ENCODE measurements at regions not wholly inside any gene's neighbourhood (a gene's known extent, or its start where the extent isn't known, plus 50 kb on each side); places are given as distances from the start of the nearest gene placed in this dataset.
A peak's percentile ranks its signal among the peaks of the same experiment; 100 is the strongest.

GRCh38 chr7:46559194-46559832 lies 638.2 kb upstream of the IGFBP3 start:
- in situ Hi-C loops (cut with MboI; ENCODE audit: low pct_unique_long_range_greater_than_20kb in 2 of 9, low sequenced_read_pairs in 9 of 9, unreplicated experiment in 9 of 9) = no loop called here
- peak in 2 of 8 experiments; percentile 73 to 81 for ATAC-seq (replicated peaks in 6 of 8)
- 17 to 100% (median 84%) methylated on average over 1 to 5 of the region's 7 CpGs; no CpG with 5 or more reads in 1 of the 10 experiments for WGBS, 10 experiments
- Histone ChIP-seq H3K4me3 (no peak overlapping the region), H3K27ac (no peak overlapping the region), H3K4me1 (replicated peaks in 1 of 2) (peaks cover 0 to 10% of the 10 kb centered on the region in 2 donors)

- peak in 5 of 8 experiments; percentile 35 to 69 (median 54) for ATAC-seq (replicated peaks in 6 of 8)
- WGBS, 10 experiments = 20 to 75% (median 60%) methylated on average over 1 to 2 of the region's 3 CpGs; no CpG with 5 or more reads in 5 of the 10 experiments
- Histone ChIP-seq H3K27ac (no peak overlapping the region), H3K4me3 (no peak overlapping the region), H3K4me1 (replicated peaks in 1 of 2) (peaks cover 0 to 10% of the 10 kb centered on the region in 2 donors)
- in situ Hi-C loops (cut with MboI; ENCODE audit: low pct_unique_long_range_greater_than_20kb in 2 of 9, low sequenced_read_pairs in 9 of 9, unreplicated experiment in 9 of 9) = no loop called here
Observed at GRCh38 chr7:46558482-46559193, 637.6 kb upstream of the IGFBP3 start.

GRCh38 chr7:46557781-46558180 lies 636.7 kb upstream of the IGFBP3 start:
- Histone ChIP-seq H3K27ac (no peak overlapping the region), H3K4me3 (no peak overlapping the region), H3K4me1 (replicated peaks in 1 of 2) (peaks cover 0 to 10% of the 10 kb centered on the region in 2 donors)
- 0 to 100% (median 45%) methylated on average over 1 to 3 of the region's 3 CpGs; no CpG with 5 or more reads in 2 of the 10 experiments for WGBS, 10 experiments
- ATAC-seq (replicated peaks in 6 of 8) = peak in 1 of 8 experiments; percentile 14
- in situ Hi-C loops (cut with MboI; ENCODE audit: low pct_unique_long_range_greater_than_20kb in 2 of 9, low sequenced_read_pairs in 9 of 9, unreplicated experiment in 9 of 9) = no loop called here

GRCh38 chr7:46557295-46557711 lies 636.2 kb upstream of the IGFBP3 start:
- WGBS, 10 experiments = 50 to 100% (median 85%) methylated on average over 1 to 5 of the region's 5 CpGs; no CpG with 5 or more reads in 3 of the 10 experiments
- Histone ChIP-seq H3K27ac (no peak overlapping the region), H3K4me3 (no peak overlapping the region), H3K4me1 (replicated peaks in 1 of 2) (peaks cover 0 to 10% of the 10 kb centered on the region in 2 donors)
- in situ Hi-C loops (cut with MboI; ENCODE audit: low pct_unique_long_range_greater_than_20kb in 2 of 9, low sequenced_read_pairs in 9 of 9, unreplicated experiment in 9 of 9) = no loop called here
- no peak for ATAC-seq (replicated peaks in 6 of 8)

- peak in 4 of 8 experiments; percentile 35 to 84 (median 46) for ATAC-seq (replicated peaks in 6 of 8)
- in situ Hi-C loops (cut with MboI; ENCODE audit: low pct_unique_long_range_greater_than_20kb in 2 of 9, low sequenced_read_pairs in 9 of 9, unreplicated experiment in 9 of 9) = no loop called here
- Histone ChIP-seq H3K27ac (no peak overlapping the region), H3K4me3 (no peak overlapping the region), H3K4me1 (replicated peaks in 1 of 2) (peaks cover 0 to 10% of the 10 kb centered on the region in 2 donors)
- 59 to 100% (median 83%) methylated on average over 2 to 3 of the region's 3 CpGs; no CpG with 5 or more reads in 1 of the 10 experiments for WGBS, 10 experiments
Observed at GRCh38 chr7:46554688-46555422, 633.8 kb upstream of the IGFBP3 start.

- H3K4me1 ChIP-seq (replicated peaks in 1 of 2) = no peaks in the 10 kb centered on the region
- no peak overlapping the region for H3K27ac ChIP-seq
- ATAC-seq (replicated peaks in 6 of 8) = no peak
- 20 to 100% (median 71%) methylated on average over 1 of the region's 1 CpG; no CpG with 5 or more reads in 5 of the 10 experiments for WGBS, 10 experiments
- in situ Hi-C loops (cut with MboI; ENCODE audit: low pct_unique_long_range_greater_than_20kb in 2 of 9, low sequenced_read_pairs in 9 of 9, unreplicated experiment in 9 of 9) = no loop called here
- no peak overlapping the region for H3K4me3 ChIP-seq
Observed at GRCh38 chr7:46551603-46552002, 630.5 kb upstream of the IGFBP3 start.

GRCh38 chr7:46550864-46551263 lies 629.8 kb upstream of the IGFBP3 start:
- 62 to 100% (median 89%) methylated on average over 1 to 5 of the region's 5 CpGs for WGBS, 10 experiments
- H3K4me1 ChIP-seq (replicated peaks in 1 of 2) = no peaks in the 10 kb centered on the region
- no peak for ATAC-seq (replicated peaks in 6 of 8)
- in situ Hi-C loops (cut with MboI; ENCODE audit: low pct_unique_long_range_greater_than_20kb in 2 of 9, low sequenced_read_pairs in 9 of 9, unreplicated experiment in 9 of 9) = no loop called here
- no peak overlapping the region for H3K27ac ChIP-seq
- H3K4me3 ChIP-seq = no peak overlapping the region

- ATAC-seq (replicated peaks in 6 of 8) = no peak
- in situ Hi-C loops (cut with MboI; ENCODE audit: low pct_unique_long_range_greater_than_20kb in 2 of 9, low sequenced_read_pairs in 9 of 9, unreplicated experiment in 9 of 9) = no loop called here
- Histone ChIP-seq H3K4me3 (no peak overlapping the region), H3K4me1 (replicated peaks in 1 of 2) (no peaks in the 10 kb centered on the region), H3K27ac (no peak overlapping the region)
- WGBS, 10 experiments = 0 to 100% (median 91%) methylated on average over 1 to 3 of the region's 3 CpGs
Observed at GRCh38 chr7:46549892-46550639, 629.0 kb upstream of the IGFBP3 start.

- WGBS, 10 experiments = 10 to 100% (median 83%) methylated on average over 1 of the region's 1 CpG; no CpG with 5 or more reads in 3 of the 10 experiments
Observed at GRCh38 chr7:46549347-46549746, 628.3 kb upstream of the IGFBP3 start.

GRCh38 chr7:46547044-46547443 lies 626.0 kb upstream of the IGFBP3 start:
- H3K27ac ChIP-seq = no peak overlapping the region
- H3K4me3 ChIP-seq = no peak overlapping the region
- in situ Hi-C loops (cut with MboI; ENCODE audit: low pct_unique_long_range_greater_than_20kb in 2 of 9, low sequenced_read_pairs in 9 of 9, unreplicated experiment in 9 of 9) = no loop called here
- no peak for ATAC-seq (replicated peaks in 6 of 8)
- H3K4me1 ChIP-seq (replicated peaks in 1 of 2) = no peaks in the 10 kb centered on the region

More at GRCh38 chr7:46549347-46549746, 628.3 kb upstream of the IGFBP3 start:
- in situ Hi-C loops (cut with MboI; ENCODE audit: low pct_unique_long_range_greater_than_20kb in 2 of 9, low sequenced_read_pairs in 9 of 9, unreplicated experiment in 9 of 9) = no loop called here
- no peak for ATAC-seq (replicated peaks in 6 of 8)
- H3K4me1 ChIP-seq (replicated peaks in 1 of 2) = no peaks in the 10 kb centered on the region
- H3K4me3 ChIP-seq = no peak overlapping the region
- H3K27ac ChIP-seq = no peak overlapping the region

GRCh38 chr7:46545790-46546189 lies 624.7 kb upstream of the IGFBP3 start:
- no peak overlapping the region for H3K27ac ChIP-seq
- peak in 3 of 8 experiments; percentile 29 to 65 (median 40) for ATAC-seq (replicated peaks in 6 of 8)
- H3K4me3 ChIP-seq = no peak overlapping the region
- 14 to 100% (median 73%) methylated on average over 1 of the region's 1 CpG for WGBS, 10 experiments
- in situ Hi-C loops (cut with MboI; ENCODE audit: low pct_unique_long_range_greater_than_20kb in 2 of 9, low sequenced_read_pairs in 9 of 9, unreplicated experiment in 9 of 9) = no loop called here
- no peaks in the 10 kb centered on the region for H3K4me1 ChIP-seq (replicated peaks in 1 of 2)

- 0 to 68% (median 20%) methylated on average over 2 of the region's 2 CpGs; no CpG with 5 or more reads in 4 of the 10 experiments for WGBS, 10 experiments
- Histone ChIP-seq H3K27ac (no peak overlapping the region), H3K4me3 (no peak overlapping the region), H3K4me1 (replicated peaks in 1 of 2) (no peaks in the 10 kb centered on the region)
- in situ Hi-C loops (cut with MboI; ENCODE audit: low pct_unique_long_range_greater_than_20kb in 2 of 9, low sequenced_read_pairs in 9 of 9, unreplicated experiment in 9 of 9) = no loop called here
- ATAC-seq (replicated peaks in 6 of 8) = peak in 6 of 8 experiments; percentile 27 to 97 (median 40)
Observed at GRCh38 chr7:46544396-46545008, 623.4 kb upstream of the IGFBP3 start.
